GM12892 (cell line): ENCODE measurements at regions not wholly inside any gene's neighbourhood (a gene's known extent, or its start where the extent isn't known, plus 50 kb on each side); places are given as distances from the start of the nearest gene placed in this dataset.

ENCODE experiments used
- POLR2A ChIP-seq: IDR thresholded peaks from 2 replicates; pipeline ENCODE4 v1.6.1; 2011; ENCODE audit warnings: low read depth, low read length, control low read depth
- POLR2AphosphoS5 ChIP-seq: IDR thresholded peaks from 2 replicates; pipeline ENCODE4 v1.6.1; 2011; ENCODE audit warnings: low read depth, low read length, control low read depth
- TAF1 ChIP-seq: IDR thresholded peaks from 2 replicates; pipeline ENCODE4 v1.6.1; 2011; ENCODE audit warnings: low read depth, mild to moderate bottlenecking, control low read depth, low read length, borderline replicate concordance

GRCh38 chr6:14857001-14857400 is 388.9 kb upstream of the JARID2 start:
- TF ChIP-seq POLR2AphosphoS5: no peak
- no peak for TF ChIP-seq POLR2A
- TF ChIP-seq TAF1: no peak
